GM10847 (cell line): ENCODE measurements at regions not wholly inside any gene's neighbourhood (a gene's known extent, or its start where the extent isn't known, plus 50 kb on each side); places are given as distances from the start of the nearest gene placed in this dataset.

ENCODE experiments used
- POLR2A ChIP-seq: IDR thresholded peaks from 2 replicates; pipeline ENCODE4 v1.6.1; 2011; ENCODE audit not compliant: insufficient read length; ENCODE audit errors: extremely low read depth

DNA sequence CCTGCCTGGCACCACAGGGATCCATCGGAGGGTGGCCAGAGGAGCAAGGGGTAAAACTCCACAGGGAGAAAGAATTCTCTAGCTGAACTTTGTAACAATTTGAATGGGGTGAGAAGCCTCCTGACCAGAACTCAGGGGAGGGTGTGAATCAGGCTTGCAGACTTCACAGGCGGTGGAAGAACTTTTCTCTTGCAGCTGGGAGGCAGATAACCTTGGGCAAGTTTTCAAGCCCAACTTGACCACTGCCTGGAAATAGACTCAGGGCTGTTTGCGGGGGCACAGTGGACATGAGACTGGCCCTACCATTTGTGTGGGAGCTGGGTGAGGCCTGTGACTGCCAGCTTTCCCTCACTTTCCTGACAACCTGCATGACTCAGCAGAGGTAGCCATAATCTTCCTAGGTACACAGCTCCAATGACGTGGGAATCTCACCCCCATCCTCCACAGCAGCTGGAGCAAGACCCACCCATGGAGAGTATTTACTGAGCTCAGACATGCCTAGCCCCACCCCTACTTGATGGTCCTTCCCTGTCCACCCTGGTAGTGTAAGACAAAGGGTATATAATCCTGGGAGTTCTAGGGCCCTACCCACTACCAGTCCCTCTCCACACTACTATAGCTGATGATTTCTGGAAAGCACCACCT lies 210.0 kb upstream of the AGTR2 start:
- TF ChIP-seq POLR2A: no peak

DNA sequence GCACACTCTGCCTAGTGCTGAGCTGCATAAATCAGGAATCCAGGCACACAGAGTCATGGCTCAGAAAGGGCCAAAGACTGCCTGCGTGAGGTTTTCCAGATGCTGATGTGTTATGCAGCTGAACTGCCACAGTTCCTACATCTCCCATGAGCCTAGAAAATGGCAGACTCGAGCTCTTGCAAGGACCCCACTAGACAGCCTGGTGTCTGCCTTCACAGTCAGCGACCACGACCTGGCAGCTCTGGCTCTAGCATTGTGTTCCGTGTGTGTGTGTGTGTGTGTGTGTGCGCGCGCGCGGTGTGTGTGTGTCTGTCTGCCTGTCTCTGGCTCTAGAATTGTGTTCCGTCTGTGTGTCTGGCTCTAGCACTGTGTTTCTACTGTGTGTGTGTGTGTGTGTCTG lies 203.6 kb upstream of the AGTR2 start:
- TF ChIP-seq POLR2A: no peak

DNA sequence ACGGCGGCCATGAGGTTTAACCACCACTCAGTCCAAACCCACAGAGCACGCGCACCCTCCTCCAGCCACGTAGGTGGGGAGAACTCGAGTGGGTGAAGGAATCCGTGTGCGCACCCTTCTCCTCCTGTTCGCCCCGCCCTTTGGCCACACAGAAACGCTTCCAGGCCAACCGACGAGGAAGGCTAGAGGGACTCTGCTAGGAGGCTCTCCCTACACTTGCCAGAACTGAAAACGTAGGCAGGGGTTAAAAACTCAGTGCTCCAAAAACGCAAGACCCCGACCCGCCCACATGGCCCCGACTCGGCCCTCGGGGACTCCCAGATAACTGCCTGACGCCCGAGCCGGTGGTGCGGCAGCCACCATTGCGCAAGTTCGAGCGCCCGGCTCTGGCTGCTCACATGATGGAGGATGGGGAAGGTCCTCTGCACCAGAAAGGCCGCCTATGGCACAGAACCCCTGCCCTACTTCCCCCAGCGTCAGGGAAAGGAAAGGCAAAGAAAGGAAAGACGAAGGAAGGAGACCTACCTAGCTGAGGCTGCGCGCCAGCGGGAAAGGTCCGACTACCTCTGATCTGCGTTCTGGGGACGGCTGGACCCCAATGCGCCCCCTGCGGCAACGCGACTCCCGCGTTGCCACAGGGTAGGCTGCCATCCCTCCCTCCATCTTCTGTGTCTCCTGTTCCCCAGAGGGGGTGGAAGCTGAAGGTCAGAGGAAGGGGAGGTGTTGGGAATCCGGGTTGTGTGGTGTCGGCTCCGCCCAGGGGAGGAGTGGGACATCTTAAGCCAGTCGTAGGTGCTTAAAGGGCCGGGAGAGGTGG lies 201.9 kb upstream of the AGTR2 start:
- TF ChIP-seq POLR2A: peak; percentile 10

DNA sequence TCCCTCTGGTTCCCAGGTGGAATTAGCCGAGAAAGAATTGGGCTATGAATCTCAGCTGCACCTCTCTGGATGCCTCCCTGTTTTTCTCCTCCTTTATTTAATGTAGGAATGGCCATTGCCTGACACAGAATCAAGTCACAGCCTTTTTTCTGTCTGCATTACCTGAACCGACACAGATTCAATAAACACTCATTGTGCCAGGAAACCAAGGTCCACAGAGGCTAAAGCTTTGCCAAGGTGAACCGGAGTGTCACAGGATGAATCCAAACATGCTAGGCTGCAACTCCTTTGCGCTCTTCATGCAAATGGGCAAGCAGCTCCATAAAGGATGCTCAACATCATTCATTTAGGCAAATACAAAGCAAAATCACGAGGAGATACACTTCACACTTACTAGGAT lies 199.8 kb upstream of the AGTR2 start:
- TF ChIP-seq POLR2A: no peak

DNA sequence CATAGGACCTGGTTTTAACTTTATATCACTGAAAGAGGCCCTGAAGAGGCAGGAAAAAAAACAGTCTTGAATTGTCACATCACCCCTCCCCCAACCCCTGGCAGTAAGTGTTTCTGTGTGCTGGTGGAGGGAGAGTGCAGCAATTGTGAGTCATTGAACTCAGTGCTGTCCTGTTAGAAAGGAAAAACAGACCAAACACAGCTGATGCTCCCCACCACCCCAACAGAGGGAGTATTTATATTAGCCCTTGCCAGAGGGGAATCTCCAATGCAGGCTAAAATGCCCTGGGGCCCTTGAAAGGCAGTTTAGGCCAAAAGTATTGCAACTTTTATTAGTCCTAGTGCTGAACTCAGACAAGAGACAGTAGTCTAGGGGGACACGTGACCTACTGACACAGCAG lies 197.8 kb upstream of the AGTR2 start:
- no peak for TF ChIP-seq POLR2A

DNA sequence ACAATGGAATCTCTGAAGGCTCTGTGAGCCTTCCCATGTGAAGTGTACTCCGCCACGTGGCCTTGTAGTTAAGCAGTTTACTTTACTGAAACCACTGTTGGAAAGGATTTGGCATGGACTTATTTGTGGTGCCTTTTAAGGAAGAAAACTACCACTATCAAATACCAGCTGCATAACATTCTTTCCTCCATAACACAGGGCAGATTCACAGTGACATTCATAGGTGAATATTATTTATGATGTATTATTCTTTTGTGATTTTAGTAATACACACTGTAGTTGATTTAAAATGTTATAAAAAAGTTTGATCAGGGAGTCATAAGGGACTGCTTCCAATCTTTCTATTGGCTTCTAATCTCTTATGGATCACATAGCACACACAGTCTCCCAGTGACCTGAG lies 192.5 kb upstream of the AGTR2 start:
- TF ChIP-seq POLR2A: no peak

DNA sequence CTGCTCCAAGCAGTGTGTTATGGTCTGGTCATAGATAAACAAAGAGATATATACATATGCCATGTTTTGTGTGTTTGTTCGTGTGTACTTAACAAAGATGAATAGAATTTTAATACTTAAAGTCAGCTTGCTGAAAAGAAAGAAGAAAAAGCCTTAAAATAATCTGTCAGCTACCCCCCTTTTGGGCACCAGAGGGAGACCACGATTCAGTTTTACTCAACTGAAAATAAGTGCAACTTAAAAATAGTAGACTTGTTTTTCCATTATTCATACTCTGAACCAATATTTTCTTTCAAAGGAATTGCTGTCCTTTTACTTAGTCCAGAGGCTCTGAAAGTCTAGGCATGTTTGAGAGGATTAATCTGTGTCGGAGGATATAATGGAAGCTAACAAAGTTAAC lies 181.7 kb upstream of the AGTR2 start:
- no peak for TF ChIP-seq POLR2A

DNA sequence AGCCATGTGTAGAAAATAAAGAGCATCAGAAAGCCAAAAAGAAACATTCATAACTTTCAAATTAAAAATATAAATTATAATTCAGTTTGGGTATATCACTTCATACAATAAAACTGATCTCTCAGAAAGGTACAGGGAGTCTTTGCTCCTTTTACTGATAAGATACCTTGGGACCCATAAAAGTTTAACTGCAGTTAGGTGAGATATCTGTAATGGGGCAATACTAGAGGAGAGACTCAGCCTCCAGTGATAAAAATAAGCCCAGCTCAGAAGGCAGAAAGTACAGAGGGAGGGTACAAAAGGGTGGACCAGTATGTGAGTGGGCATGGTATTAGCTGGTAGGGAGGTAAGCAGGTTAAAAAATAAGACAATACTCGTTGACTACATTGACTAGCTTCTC lies 180.9 kb upstream of the AGTR2 start:
- TF ChIP-seq POLR2A: no peak

DNA sequence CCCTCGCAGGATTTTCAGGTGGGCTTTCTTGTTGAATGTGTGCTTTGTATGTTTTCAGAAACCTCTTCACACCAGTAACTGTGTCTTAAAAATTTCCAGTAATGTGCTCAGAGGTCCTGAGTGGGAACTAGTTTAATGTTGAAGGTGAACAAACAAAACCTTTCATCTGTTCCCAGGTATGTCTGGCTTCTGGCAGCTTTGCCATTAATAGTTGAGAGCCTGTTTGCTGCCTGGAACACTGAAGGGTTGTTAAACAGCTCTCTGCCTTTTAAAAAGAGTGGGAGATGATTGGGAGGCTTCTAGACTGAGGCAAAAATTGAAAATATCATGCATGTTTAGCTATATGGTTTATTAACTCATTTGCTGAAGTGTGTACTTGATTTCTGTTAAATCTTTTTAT lies 161.2 kb upstream of the AGTR2 start:
- no peak for TF ChIP-seq POLR2A

DNA sequence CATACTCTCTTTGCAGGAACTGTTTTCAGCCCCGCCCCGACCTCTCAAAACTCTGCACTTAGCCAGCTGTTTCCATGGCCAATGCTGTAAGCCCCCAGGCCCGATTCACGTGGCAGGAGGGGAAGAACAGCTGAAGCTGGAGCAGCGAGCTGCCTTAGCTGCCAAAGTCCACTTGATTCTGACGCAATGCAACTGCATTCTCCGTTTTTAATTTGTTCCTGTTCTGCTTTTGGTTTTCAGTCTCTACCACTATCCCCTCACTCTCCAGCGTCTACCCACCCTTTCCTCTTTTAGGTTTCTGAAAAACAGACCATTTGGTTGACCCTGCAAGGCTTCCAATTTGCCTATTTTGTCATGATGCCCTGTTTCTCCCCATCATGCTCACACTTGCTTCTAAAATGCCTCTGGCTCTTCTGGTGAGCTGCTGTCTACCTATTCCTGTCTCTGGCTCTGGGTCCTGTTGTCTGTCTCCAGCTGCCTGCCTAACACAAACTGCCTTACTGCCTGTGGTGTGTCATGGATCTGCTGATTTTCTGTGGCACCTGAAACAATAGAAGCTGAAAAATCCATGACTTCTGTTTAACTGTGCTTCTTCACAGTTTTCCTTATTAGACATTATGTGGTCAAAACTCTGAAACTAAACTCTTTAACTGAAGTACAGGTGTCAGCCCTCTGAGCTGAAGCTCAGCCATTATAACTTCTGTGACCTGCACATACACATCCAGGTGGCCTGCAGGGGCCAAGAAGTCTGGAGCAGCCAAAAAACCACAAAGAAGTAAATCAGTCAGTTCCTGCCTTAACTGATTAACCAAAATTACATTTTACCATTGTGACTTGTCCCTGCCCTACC lies 160.5 kb upstream of the AGTR2 start:
- no peak for TF ChIP-seq POLR2A

DNA sequence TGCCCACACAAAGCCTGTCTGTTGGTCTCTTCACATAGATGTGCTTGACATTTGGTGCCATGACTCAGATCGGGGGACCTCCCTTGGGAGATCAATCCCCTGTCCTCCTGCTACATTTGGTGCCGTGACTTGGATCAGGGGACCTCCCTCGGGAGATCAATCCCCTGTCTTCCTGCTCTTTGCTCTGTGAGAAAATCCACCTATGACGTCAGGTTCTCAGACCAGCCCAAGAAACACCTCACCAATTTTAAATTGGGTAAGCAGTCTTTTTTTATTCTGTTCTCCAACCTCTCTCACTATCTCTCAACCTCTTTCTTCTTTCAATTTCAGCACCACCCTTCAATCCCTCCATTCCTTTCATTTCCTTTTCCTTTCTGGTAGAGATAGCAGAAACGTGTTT lies 159.6 kb upstream of the AGTR2 start:
- TF ChIP-seq POLR2A: no peak

DNA sequence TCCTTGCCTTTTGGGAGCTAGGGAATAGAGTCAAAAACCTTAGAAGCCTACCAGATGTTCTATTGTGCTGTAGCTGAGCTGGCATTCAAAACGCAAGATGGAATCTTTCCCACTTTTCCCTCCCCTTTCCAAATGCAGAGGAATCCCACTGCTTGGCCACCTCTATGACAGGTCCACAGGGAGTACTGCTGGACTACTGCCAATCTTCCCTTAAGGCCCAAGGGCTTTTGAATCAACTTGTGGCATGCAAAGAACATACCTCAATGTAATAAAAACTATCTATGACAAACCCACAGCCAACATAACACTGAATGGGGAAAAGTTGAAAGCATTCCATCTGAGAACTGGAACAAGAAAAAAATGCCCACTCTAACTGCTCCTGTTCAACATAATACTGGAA lies 139.2 kb upstream of the AGTR2 start:
- no peak for TF ChIP-seq POLR2A
